KOPT-K1 (cell line): ENCODE measurements at regions not wholly inside any gene's neighbourhood (a gene's known extent, or its start where the extent isn't known, plus 50 kb on each side); places are given as distances from the start of the nearest gene placed in this dataset.
"Not testable (repeated sequence)": the region's sequence is repeated elsewhere in the genome, so short reads cannot be mapped to it uniquely, and the experiment has no call there.

Experiments used
- H3K27ac ChIP-seq: fragments of 200-600 bp; sonication (generic); 2 replicates; pipeline ENCODE4 v1.5.1; 2016; ENCODE audit warnings: antibody characterized with exemption, mild to moderate bottlenecking, low read depth, low read length; ENCODE audit not compliant: poor library complexity, severe bottlenecking
- H3K36me3 ChIP-seq: fragments of 200-600 bp; sonication (generic); 2 replicates; pipeline ENCODE4 v1.5.1; 2017; ENCODE audit warnings: antibody characterized with exemption, mild to moderate bottlenecking, low read length, moderate library complexity; ENCODE audit not compliant: insufficient read depth
- H3K9me3 ChIP-seq: fragments of 200-600 bp; sonication (generic); 2 replicates; pipeline ENCODE4 v1.5.1; 2017; ENCODE audit warnings: antibody characterized with exemption, low read length, mild to moderate bottlenecking; ENCODE audit not compliant: insufficient read depth, poor library complexity, severe bottlenecking

DNA sequence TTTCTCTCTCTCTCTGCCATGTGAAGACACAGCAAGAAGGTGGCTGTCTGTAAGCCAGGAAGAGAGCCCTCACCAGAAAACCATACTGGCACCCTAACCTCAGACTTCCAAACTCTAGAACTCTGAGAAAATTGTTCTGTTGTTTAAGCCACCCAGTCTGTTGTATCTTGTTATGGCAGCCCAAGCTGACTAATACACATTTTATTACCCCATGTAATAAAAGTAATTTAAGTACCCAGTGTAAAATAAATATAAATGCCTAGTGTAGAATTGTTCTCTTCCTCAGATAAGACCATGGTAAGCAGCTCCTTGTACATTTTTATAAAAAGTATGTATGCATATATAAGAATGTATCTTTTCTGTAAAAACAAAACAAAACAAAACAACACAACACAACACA is 119.7 kb downstream of the DTL start:
- no peaks in the 10 kb centered on the region for H3K9me3 ChIP-seq
- H3K27ac ChIP-seq: no peak overlapping the region
- no peaks in the 10 kb centered on the region for H3K36me3 ChIP-seq

- H3K27ac ChIP-seq: no peak overlapping the region
- H3K9me3 ChIP-seq: no peaks in the 10 kb centered on the region
- H3K36me3 ChIP-seq: no peaks in the 10 kb centered on the region
These were observed 121.7 kb downstream of the DTL start for GRCh38 chr1:212157252-212157651.

- H3K27ac ChIP-seq: peak overlapping the region; percentile 65
- H3K36me3 ChIP-seq: no peaks in the 10 kb centered on the region
- no peaks in the 10 kb centered on the region for H3K9me3 ChIP-seq
These were observed 123.6 kb downstream of the DTL start for GRCh38 chr1:212158912-212159796.

- Histone ChIP-seq H3K36me3 (no peaks in the 10 kb centered on the region), H3K9me3 (no peaks in the 10 kb centered on the region), H3K27ac (no peak overlapping the region)
These were observed 123.9 kb upstream of the PPP2R5A start for GRCh38 chr1:212161231-212161781.

DNA sequence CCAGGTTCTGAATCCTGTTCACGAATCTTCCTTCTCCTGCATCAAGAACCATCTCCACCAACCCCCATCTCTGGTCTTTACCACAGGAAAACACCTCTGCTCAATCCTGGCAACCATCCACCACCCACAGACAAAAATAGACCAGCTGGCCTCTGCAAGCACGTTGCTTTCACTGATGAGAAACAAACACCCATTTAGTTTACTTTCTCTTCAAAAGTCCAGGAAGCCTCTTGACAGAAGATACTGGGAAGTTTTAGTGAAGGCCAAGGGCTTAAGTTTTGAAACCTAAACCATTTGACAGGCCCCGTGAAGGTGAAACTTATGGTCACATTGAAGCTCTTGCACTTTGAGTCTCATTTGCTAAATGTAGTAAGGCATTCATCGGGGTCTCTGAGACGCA is 122.6 kb upstream of the PPP2R5A start:
- H3K9me3 ChIP-seq: no peaks in the 10 kb centered on the region
- H3K36me3 ChIP-seq: no peaks in the 10 kb centered on the region
- H3K27ac ChIP-seq: no peak overlapping the region

GRCh38 chr1:212164095-212164872 is 120.9 kb upstream of the PPP2R5A start:
- H3K9me3 ChIP-seq: no peaks in the 10 kb centered on the region
- no peak overlapping the region for H3K27ac ChIP-seq
- no peaks in the 10 kb centered on the region for H3K36me3 ChIP-seq

DNA sequence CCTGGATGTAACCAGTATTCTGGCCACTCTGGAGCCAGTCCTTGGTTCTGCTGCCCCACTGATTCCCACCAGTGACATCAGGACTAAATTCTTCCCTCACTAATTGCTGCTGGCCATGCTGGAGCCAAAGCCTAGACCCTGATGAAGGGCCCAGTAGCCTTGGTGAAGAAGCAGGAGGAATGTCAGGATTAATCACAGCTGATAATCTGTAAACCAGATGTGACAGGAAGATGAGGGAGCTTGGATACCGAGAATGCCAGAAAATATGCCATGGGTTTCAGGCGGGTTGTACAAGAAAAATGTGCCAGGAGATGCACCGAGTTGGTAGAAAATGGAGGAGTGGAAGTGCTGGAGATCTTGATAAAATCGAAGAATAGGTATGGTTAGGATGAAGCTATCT is 119.0 kb upstream of the PPP2R5A start:
- H3K36me3 ChIP-seq: no peaks in the 10 kb centered on the region
- H3K27ac ChIP-seq: no peak overlapping the region
- no peaks in the 10 kb centered on the region for H3K9me3 ChIP-seq

GRCh38 chr1:212166644-212167043 is 118.6 kb upstream of the PPP2R5A start:
- no peak overlapping the region for H3K27ac ChIP-seq

GRCh38 chr1:212167098-212167497 is 118.1 kb upstream of the PPP2R5A start:
- Histone ChIP-seq H3K36me3 (no peaks in the 10 kb centered on the region), H3K9me3 (no peaks in the 10 kb centered on the region), H3K27ac (no peak overlapping the region)

More at GRCh38 chr1:212166644-212167043, 118.6 kb upstream of the PPP2R5A start:
- Histone ChIP-seq H3K36me3 (no peaks in the 10 kb centered on the region), H3K9me3 (no peaks in the 10 kb centered on the region)

GRCh38 chr1:212173567-212173966 is 111.6 kb upstream of the PPP2R5A start:
- H3K27ac ChIP-seq: no peak overlapping the region
- no peaks in the 10 kb centered on the region for H3K9me3 ChIP-seq
- H3K36me3 ChIP-seq: no peaks in the 10 kb centered on the region

DNA sequence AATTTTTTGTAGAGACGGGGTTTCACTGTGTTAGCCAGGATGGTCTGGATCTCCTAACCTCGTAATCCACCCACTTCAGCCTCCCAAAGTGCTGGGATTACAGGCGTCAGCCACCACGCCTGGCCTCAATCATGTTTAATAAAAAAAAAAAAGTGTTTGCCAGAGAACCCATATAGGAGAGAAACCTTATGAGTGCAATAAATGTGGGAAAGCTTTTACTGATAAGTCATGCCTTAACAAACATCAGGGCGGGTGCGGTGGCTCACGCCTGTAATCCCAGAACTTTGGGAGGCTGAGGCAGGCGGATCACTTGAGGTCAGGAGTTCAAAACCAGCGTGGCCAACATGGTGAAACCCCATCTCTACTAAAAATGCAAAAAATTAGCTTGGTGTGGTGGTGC is 110.9 kb upstream of the PPP2R5A start:
- H3K36me3 ChIP-seq, H3K27ac ChIP-seq, H3K9me3 ChIP-seq: not testable (repeated sequence)

DNA sequence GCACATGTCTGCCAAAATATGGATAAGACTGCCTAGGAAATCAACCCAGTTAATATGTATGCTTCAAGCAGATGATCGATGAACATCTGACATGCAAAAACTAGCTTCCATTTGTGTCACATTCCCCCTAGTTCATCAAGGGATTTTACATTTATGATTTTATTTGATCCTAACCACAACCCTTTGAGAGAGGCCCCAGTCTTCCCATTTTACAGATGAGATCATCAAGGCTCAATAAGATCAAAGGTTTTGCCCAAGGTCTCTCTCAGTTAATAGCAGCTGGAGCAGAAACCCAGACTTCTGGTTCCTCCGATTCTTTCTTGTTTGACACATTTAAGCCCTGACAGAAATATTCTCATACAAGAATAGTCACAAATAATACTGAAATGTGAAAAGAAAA is 107.7 kb upstream of the PPP2R5A start:
- Histone ChIP-seq H3K9me3 (no peaks in the 10 kb centered on the region), H3K27ac (no peak overlapping the region), H3K36me3 (no peaks in the 10 kb centered on the region)

DNA sequence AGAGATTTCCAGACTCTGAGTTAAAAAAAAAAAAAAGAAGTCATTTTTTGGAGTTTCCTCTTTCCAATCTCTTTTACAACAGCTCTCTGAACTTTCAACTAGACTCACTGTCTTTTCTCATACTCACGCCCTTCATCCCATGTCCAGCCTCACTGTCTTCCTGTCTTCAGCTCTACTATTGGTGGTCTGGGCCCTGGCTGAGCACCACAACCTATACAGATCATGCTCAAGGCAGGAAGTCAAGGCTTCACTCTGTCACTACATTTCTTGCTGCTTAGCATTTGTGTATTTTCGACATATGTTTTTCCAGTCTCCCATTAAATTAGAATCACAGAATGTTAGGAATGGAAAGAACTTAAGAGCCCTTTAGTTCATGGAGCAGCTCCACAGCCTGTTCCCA is 106.4 kb upstream of the PPP2R5A start:
- Histone ChIP-seq H3K27ac (no peak overlapping the region), H3K9me3 (no peaks in the 10 kb centered on the region), H3K36me3 (no peaks in the 10 kb centered on the region)

GRCh38 chr1:212179394-212180076 is 105.7 kb upstream of the PPP2R5A start:
- Histone ChIP-seq H3K27ac (no peak overlapping the region), H3K9me3 (no peaks in the 10 kb centered on the region), H3K36me3 (no peaks in the 10 kb centered on the region)
